CMK (cell line): ENCODE measurements at regions not wholly inside any gene's neighbourhood (a gene's known extent, or its start where the extent isn't known, plus 50 kb on each side); places are given as distances from the start of the nearest gene placed in this dataset.

ENCODE experiments used
- DNase-seq: peaks from one replicate; pipeline ENCODE4 v3.0.0-alpha.2; 2010; ENCODE audit warnings: low read depth

- DNase-seq = no peak
Observed at GRCh38 chr3:194067949-194068362, 68.0 kb upstream of the HES1 start.

GRCh38 chr3:194069421-194070219 is 66.3 kb upstream of the HES1 start:
- no peak for DNase-seq

GRCh38 chr3:194070220-194070633 is 65.7 kb upstream of the HES1 start:
- DNase-seq = no peak

- DNase-seq = peak; percentile 75
Observed at GRCh38 chr3:194070634-194071409, 65.1 kb upstream of the HES1 start.

- no peak for DNase-seq
Observed at GRCh38 chr3:194072097-194072428, 63.9 kb upstream of the HES1 start.

- no peak for DNase-seq
Observed at GRCh38 chr3:194072691-194073279, 63.2 kb upstream of the HES1 start.

- DNase-seq = no peak
Observed at GRCh38 chr3:194073926-194074325, 62.0 kb upstream of the HES1 start.

GRCh38 chr3:194075088-194075615 is 60.8 kb upstream of the HES1 start:
- no peak for DNase-seq

GRCh38 chr3:194075802-194076460 is 60.0 kb upstream of the HES1 start:
- DNase-seq = no peak

- no peak for DNase-seq
Observed at GRCh38 chr3:194076475-194076874, 59.5 kb upstream of the HES1 start.

- DNase-seq = no peak
Observed at GRCh38 chr3:194077602-194078001, 58.3 kb upstream of the HES1 start.

- no peak for DNase-seq
Observed at GRCh38 chr3:194078045-194078821, 57.7 kb upstream of the HES1 start.

GRCh38 chr3:194079702-194080172 is 56.2 kb upstream of the HES1 start:
- DNase-seq = no peak

GRCh38 chr3:194080436-194080835 is 55.5 kb upstream of the HES1 start:
- no peak for DNase-seq

GRCh38 chr3:194080913-194081800 is 54.8 kb upstream of the HES1 start:
- DNase-seq = no peak

- DNase-seq = no peak
Observed at GRCh38 chr3:194081826-194082225, 54.1 kb upstream of the HES1 start.

GRCh38 chr3:194082743-194083636 is 53.0 kb upstream of the HES1 start:
- no peak for DNase-seq

- peak; percentile 60 for DNase-seq
Observed at GRCh38 chr3:194083637-194084224, 52.2 kb upstream of the HES1 start.

- DNase-seq = no peak
Observed at GRCh38 chr3:194084284-194084683, 51.7 kb upstream of the HES1 start.
